ENCODE measurements at regions not wholly inside any gene's neighbourhood (a gene's known extent, or its start where the extent isn't known, plus 50 kb on each side); places are given as distances from the start of the nearest gene placed in this dataset.

- TF ChIP-seq ZBTB2 (IDR thresholded peaks at IDR 0.05) (no peak), STAG1 (CRISPR knock-in tag; IDR thresholded peaks at IDR 0.05; ENCODE audit: borderline replicate concordance) (no peak), RBM39 (optimal IDR thresholded peaks at IDR 0.05; ENCODE audit: low read depth, low read length) (no peak), BRD9 (IDR thresholded peaks at IDR 0.05; ENCODE audit: low read depth, partially characterized antibody) (no peak)
Observed at GRCh38 chr2:84309281-84309680, 149.8 kb downstream of the SUCLG1 start (continued).

DNA sequence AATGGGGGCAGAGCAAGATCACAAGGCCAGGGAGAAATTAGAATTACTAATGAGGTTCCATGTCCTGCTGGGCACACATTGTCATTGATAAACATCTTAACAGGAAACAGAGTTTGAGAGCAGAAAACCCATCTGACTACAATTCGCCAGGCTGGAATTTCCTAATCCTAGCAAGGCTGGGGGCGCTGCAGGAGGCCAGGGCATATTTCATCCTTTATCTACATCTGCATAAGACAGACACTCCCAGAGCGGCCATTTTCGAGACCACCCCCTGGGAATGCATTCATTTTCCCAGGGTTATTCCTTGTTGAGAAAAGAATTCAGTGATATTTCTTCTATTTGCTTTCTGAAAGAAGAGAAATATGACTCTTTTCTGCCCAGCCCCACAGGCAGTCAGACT, 152.7 kb downstream of the SUCLG1 start:
- no peak for DNase-seq (ENCODE audit: extremely low read depth in 1 of 4, low spot score in 3 of 4)
- Histone ChIP-seq H3K79me2 (ENCODE audit: control insufficient read depth, insufficient read depth, low read length) (no peaks in the 10 kb centered on the region), H3K9me3 (replicated peaks; ENCODE audit: control insufficient read depth, insufficient read depth, low read depth, low read length) (no peaks in the 10 kb centered on the region), H4K20me1 (replicated peaks; ENCODE audit: control insufficient read depth, insufficient read depth, low read length) (no peaks in the 10 kb centered on the region), H3K27ac (ENCODE audit: extremely low read depth, low read depth, low read length) (no peak overlapping the region), H2AFZ (ENCODE audit: low read depth, low read length) (no peak overlapping the region), H3K9me1 (ENCODE audit: control insufficient read depth, insufficient read depth, low read length) (no peaks in the 10 kb centered on the region), H3K4me1 (replicated peaks in 1 of 2; ENCODE audit: control insufficient read depth in 2 of 2, insufficient read depth in 2 of 2, low read length in 2 of 2) (no peaks in the 10 kb centered on the region), H3K4me3 (no peak overlapping the region), H3K36me3 (ENCODE audit: control insufficient read depth, insufficient read depth, low read length) (no peaks in the 10 kb centered on the region), H3K9ac (ENCODE audit: insufficient read depth in 1 of 2, low read depth in 2 of 2, low read length in 2 of 2) (no peak overlapping the region), H3K4me2 (ENCODE audit: insufficient read depth, low read length) (no peak overlapping the region), H3K27me3 (ENCODE audit: control insufficient read depth in 2 of 2, insufficient read depth in 2 of 2, low read length in 2 of 2) (no peaks in the 10 kb centered on the region)
- TF ChIP-seq CBX3 (IDR thresholded peaks at IDR 0.05; ENCODE audit: borderline replicate concordance in 1 of 2, low read length in 2 of 2) (peak in 1 of 2 experiments; percentile 54; a peak in 1 of 3 replicates), MAFF (IDR thresholded peaks at IDR 0.05; ENCODE audit: low read length) (no peak)
- intact Hi-C loops (cut with micrococcal nuclease), result loop anchor here (10.0 kb wide), 1 partner anchor 722 kb away; no protein-coding TSS in a partner anchor
- FAIRE-seq, result no peak
- BruUV-seq (replicated peaks), result no TSS peak
- CTCF ChIA-PET (ENCODE audit: low intra/inter-chr PET ratio), result no interaction called here
- 0% methylated on average over 4 of the region's 4 CpGs for WGBS (ENCODE audit: insufficient coverage, low coverage, missing lambda C conversion rate)
- in situ Hi-C loops (cut with MboI), result no loop called here
- POLR2A ChIA-PET, result no interaction called here
- no peak for ATAC-seq
